ENCODE measurements at regions not wholly inside any gene's neighbourhood (a gene's known extent, or its start where the extent isn't known, plus 50 kb on each side); places are given as distances from the start of the nearest gene placed in this dataset.

GRCh38 chr2:103402944-103403343 lies 641.1 kb downstream of the TMEM182 start:
- no peak for TF ChIP-seq FOXM1 (IDR thresholded peaks at IDR 0.05; ENCODE audit: borderline replicate concordance, low read depth)
- TF ChIP-seq YY1 (IDR thresholded peaks at IDR 0.05; ENCODE audit: low read depth), result no peak
- no peak for TF ChIP-seq RAD21 (IDR thresholded peaks at IDR 0.05; ENCODE audit: low read depth)
- no peak for TF ChIP-seq USF1 (IDR thresholded peaks at IDR 0.05)
- no peak for TF ChIP-seq NFIC (IDR thresholded peaks at IDR 0.05)
- TF ChIP-seq ZBTB7A (IDR thresholded peaks at IDR 0.05; ENCODE audit: low read depth), result no peak
- no peak for TF ChIP-seq TAF1 (IDR thresholded peaks at IDR 0.05; ENCODE audit: low read depth)

- TF ChIP-seq EP300 (IDR thresholded peaks at IDR 0.05; ENCODE audit: borderline replicate concordance) (no peak), CEBPB (IDR thresholded peaks at IDR 0.05) (peak; percentile 66), MAX (IDR thresholded peaks at IDR 0.05) (no peak)
Measured at GRCh38 chr2:103410221-103410620, 648.4 kb downstream of the TMEM182 start.

- TF ChIP-seq REST (IDR thresholded peaks at IDR 0.05; ENCODE audit: low read depth), result no peak
- TF ChIP-seq YY1 (IDR thresholded peaks at IDR 0.05; ENCODE audit: low read depth), result no peak
- TF ChIP-seq NFIC (IDR thresholded peaks at IDR 0.05), result no peak
- TF ChIP-seq ZBTB7A (IDR thresholded peaks at IDR 0.05; ENCODE audit: low read depth), result no peak
- no peak for TF ChIP-seq CREB1 (IDR thresholded peaks at IDR 0.05; ENCODE audit: low read depth)
- no peak for TF ChIP-seq CEBPB (IDR thresholded peaks at IDR 0.05)
- TF ChIP-seq EP300 (IDR thresholded peaks at IDR 0.05; ENCODE audit: borderline replicate concordance), result no peak
- TF ChIP-seq USF1 (IDR thresholded peaks at IDR 0.05), result no peak
- TF ChIP-seq EGR1 (IDR thresholded peaks at IDR 0.05), result no peak
- TF ChIP-seq TEAD4 (IDR thresholded peaks at IDR 0.05), result no peak
- no peak for TF ChIP-seq RAD21 (IDR thresholded peaks at IDR 0.05; ENCODE audit: low read depth)
- TF ChIP-seq FOXM1 (IDR thresholded peaks at IDR 0.05; ENCODE audit: borderline replicate concordance, low read depth), result no peak
- no peak for TF ChIP-seq TCF12 (IDR thresholded peaks at IDR 0.05; ENCODE audit: low read depth)
- TF ChIP-seq TAF1 (IDR thresholded peaks at IDR 0.05; ENCODE audit: low read depth), result no peak
- no peak for TF ChIP-seq MAX (IDR thresholded peaks at IDR 0.05)
Measured at GRCh38 chr2:103419506-103419905, 657.7 kb downstream of the TMEM182 start.

GRCh38 chr2:103423100-103423499 lies 661.3 kb downstream of the TMEM182 start:
- no peak for TF ChIP-seq CEBPB (IDR thresholded peaks at IDR 0.05)
- no peak for TF ChIP-seq REST (IDR thresholded peaks at IDR 0.05; ENCODE audit: low read depth)
- TF ChIP-seq CREB1 (IDR thresholded peaks at IDR 0.05; ENCODE audit: low read depth), result no peak
- TF ChIP-seq NFIC (IDR thresholded peaks at IDR 0.05), result no peak
- TF ChIP-seq USF1 (IDR thresholded peaks at IDR 0.05), result no peak
- TF ChIP-seq YY1 (IDR thresholded peaks at IDR 0.05; ENCODE audit: low read depth), result no peak
- no peak for TF ChIP-seq TCF12 (IDR thresholded peaks at IDR 0.05; ENCODE audit: low read depth)
- no peak for TF ChIP-seq TEAD4 (IDR thresholded peaks at IDR 0.05)

- TF ChIP-seq EP300 (IDR thresholded peaks at IDR 0.05; ENCODE audit: borderline replicate concordance), result no peak
- no peak for TF ChIP-seq YY1 (IDR thresholded peaks at IDR 0.05; ENCODE audit: low read depth)
- TF ChIP-seq EGR1 (IDR thresholded peaks at IDR 0.05), result no peak
- no peak for TF ChIP-seq REST (IDR thresholded peaks at IDR 0.05; ENCODE audit: low read depth)
- TF ChIP-seq ZBTB7A (IDR thresholded peaks at IDR 0.05; ENCODE audit: low read depth), result no peak
- TF ChIP-seq TAF1 (IDR thresholded peaks at IDR 0.05; ENCODE audit: low read depth), result no peak
- TF ChIP-seq TCF12 (IDR thresholded peaks at IDR 0.05; ENCODE audit: low read depth), result no peak
Measured at GRCh38 chr2:103427567-103427966, 665.7 kb downstream of the TMEM182 start.

All from Ishikawa (cell line).